ENCODE measurements at regions not wholly inside any gene's neighbourhood (a gene's known extent, or its start where the extent isn't known, plus 50 kb on each side); places are given as distances from the start of the nearest gene placed in this dataset.

DNA sequence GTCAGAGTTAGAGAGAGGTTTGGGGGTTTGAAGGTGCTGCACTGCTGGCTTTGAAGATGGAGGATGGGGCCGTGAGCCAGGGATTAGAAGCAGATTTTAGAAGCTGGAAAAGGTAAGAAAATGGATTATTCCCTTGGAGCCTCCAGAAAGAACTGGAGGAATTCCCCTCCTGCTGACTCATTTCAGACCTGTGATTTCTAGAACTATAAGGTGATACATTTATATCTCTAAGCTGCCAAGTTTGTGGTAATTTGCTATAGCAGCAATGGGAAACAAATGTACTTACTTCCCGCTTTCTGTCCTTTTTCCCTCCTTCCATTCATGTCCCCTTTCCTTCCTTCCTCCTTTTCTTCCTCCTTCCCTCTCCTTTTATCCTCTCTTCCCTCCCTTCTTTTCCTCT is 78.5 kb upstream of the PCDH8 start:
- no peak overlapping the region for H3K4me3 ChIP-seq (ENCODE audit: low read depth, low read length)
- in situ Hi-C loops (cut with HindIII; ENCODE audit: low sequenced_read_pairs): no loop called here
- TF ChIP-seq, protein P1, sequence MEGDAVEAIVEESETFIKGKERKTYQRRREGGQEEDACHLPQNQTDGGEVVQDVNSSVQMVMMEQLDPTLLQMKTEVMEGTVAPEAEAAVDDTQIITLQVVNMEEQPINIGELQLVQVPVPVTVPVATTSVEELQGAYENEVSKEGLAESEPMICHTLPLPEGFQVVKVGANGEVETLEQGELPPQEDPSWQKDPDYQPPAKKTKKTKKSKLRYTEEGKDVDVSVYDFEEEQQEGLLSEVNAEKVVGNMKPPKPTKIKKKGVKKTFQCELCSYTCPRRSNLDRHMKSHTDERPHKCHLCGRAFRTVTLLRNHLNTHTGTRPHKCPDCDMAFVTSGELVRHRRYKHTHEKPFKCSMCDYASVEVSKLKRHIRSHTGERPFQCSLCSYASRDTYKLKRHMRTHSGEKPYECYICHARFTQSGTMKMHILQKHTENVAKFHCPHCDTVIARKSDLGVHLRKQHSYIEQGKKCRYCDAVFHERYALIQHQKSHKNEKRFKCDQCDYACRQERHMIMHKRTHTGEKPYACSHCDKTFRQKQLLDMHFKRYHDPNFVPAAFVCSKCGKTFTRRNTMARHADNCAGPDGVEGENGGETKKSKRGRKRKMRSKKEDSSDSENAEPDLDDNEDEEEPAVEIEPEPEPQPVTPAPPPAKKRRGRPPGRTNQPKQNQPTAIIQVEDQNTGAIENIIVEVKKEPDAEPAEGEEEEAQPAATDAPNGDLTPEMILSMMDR (IDR thresholded peaks at IDR 0.05; ENCODE audit: low read depth, low read length): no peak
- no peak for DNase-seq (ENCODE audit: low read depth, low spot score)

DNA sequence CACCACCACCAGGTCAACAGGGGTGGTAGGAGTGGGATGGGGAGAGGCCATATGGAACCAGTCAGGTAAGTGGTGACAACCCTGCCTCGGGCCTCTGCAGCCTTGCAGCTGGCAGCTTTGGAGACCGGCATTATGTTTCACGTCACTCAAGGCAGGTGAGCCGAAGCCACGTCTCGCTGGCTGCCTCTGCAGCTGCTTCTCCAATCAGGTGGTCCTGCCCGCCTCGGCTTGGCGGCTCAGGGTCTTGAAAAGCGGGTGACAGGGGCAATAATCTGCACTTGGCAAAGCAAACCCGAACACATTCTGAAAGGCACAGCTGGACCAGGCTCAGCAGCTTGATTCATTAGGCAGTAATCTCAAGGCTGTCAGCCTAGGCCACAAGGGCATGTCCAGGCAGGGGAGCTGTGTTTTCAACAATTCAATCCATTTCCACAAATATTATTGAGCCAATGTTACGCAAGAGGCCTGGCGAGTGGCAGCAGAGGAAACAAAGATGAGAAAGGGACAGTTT is 77.4 kb upstream of the PCDH8 start:
- in situ Hi-C loops (cut with HindIII; ENCODE audit: low sequenced_read_pairs): no loop called here
- TF ChIP-seq, protein P1 (IDR thresholded peaks at IDR 0.05; ENCODE audit: low read depth, low read length): no peak
- no peak for DNase-seq (ENCODE audit: low read depth, low spot score)
- H3K4me3 ChIP-seq (ENCODE audit: low read depth, low read length): no peak overlapping the region

- TF ChIP-seq, protein P1 (IDR thresholded peaks at IDR 0.05; ENCODE audit: low read depth, low read length): no peak
- H3K4me3 ChIP-seq (ENCODE audit: low read depth, low read length): no peak overlapping the region
- no peak for DNase-seq (ENCODE audit: low read depth, low spot score)
- in situ Hi-C loops (cut with HindIII; ENCODE audit: low sequenced_read_pairs): no loop called here
Observed at GRCh38 chr13:52925251-52925650, 76.8 kb upstream of the PCDH8 start.

GRCh38 chr13:52924289-52925148 is 76.1 kb upstream of the PCDH8 start:
- no peak overlapping the region for H3K4me3 ChIP-seq (ENCODE audit: low read depth, low read length)
- DNase-seq (ENCODE audit: low read depth, low spot score): no peak
- TF ChIP-seq, protein P1 (IDR thresholded peaks at IDR 0.05; ENCODE audit: low read depth, low read length): no peak
- in situ Hi-C loops (cut with HindIII; ENCODE audit: low sequenced_read_pairs): no loop called here

GRCh38 chr13:52922961-52923360 is 74.5 kb upstream of the PCDH8 start:
- TF ChIP-seq, protein P1 (IDR thresholded peaks at IDR 0.05; ENCODE audit: low read depth, low read length): no peak
- no peak for DNase-seq (ENCODE audit: low read depth, low spot score)
- in situ Hi-C loops (cut with HindIII; ENCODE audit: low sequenced_read_pairs): no loop called here
- no peak overlapping the region for H3K4me3 ChIP-seq (ENCODE audit: low read depth, low read length)

DNA sequence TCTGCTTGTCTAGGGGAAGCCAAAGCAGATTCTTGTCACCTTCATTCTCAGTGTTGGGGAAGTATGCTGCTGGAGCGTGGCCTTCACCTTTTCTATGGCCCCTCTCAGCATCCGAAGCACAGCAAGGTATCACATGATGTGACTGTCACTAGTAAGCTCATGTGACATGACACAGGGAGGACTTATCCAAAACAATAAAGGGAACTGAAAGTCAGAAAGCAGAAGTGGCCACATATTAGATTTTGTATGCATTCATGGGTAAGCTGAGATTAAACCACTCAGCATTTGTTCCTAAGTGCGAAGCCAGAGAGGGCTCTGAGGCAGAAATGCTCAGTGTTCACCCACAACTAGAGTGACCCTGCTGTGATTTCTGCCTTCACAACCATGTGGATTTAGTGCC is 72.8 kb upstream of the PCDH8 start:
- TF ChIP-seq, protein P1 (IDR thresholded peaks at IDR 0.05; ENCODE audit: low read depth, low read length): no peak
- no peak overlapping the region for H3K4me3 ChIP-seq (ENCODE audit: low read depth, low read length)
- in situ Hi-C loops (cut with HindIII; ENCODE audit: low sequenced_read_pairs): no loop called here
- no peak for DNase-seq (ENCODE audit: low read depth, low spot score)
